Fibroblast of lung (primary cell): ENCODE measurements at regions not wholly inside any gene's neighbourhood (a gene's known extent, or its start where the extent isn't known, plus 50 kb on each side); places are given as distances from the start of the nearest gene placed in this dataset.
"Not testable (repeated sequence)": the region's sequence is repeated elsewhere in the genome, so short reads cannot be mapped to it uniquely, and the experiment has no call there.

Experiments used
- DNase-seq, 2 donors: peaks; one replicate each; pipeline versions ENCODE4 v3.0.0 to v3.0.0-alpha.2; 2010; ENCODE audit warnings: low read depth in 2 of 2
- H2AFZ ChIP-seq: 2 replicates; pipeline ENCODE4 v1.5.1; 2012; ENCODE audit warnings: low read length, control low read depth, inconsistent platforms
- H3K27ac ChIP-seq: 2 replicates; pipeline ENCODE4 v1.5.1; 2011; ENCODE audit warnings: low read length, control low read depth; ENCODE audit not compliant: insufficient read depth
- H3K27me3 ChIP-seq: 2 replicates; pipeline ENCODE4 v1.5.1; 2011; ENCODE audit warnings: mild to moderate bottlenecking, low read length; ENCODE audit not compliant: control insufficient read depth, insufficient read depth
- H3K36me3 ChIP-seq: 2 replicates; pipeline ENCODE4 v1.5.1; 2011; ENCODE audit warnings: low read length; ENCODE audit not compliant: control insufficient read depth, insufficient read depth
- H3K4me1 ChIP-seq: 2 replicates; pipeline ENCODE4 v1.5.1; 2011; ENCODE audit warnings: low read length; ENCODE audit not compliant: control insufficient read depth, insufficient read depth; ENCODE audit errors: extremely low read depth
- H3K4me2 ChIP-seq: 2 replicates; pipeline ENCODE4 v1.5.1; 2011; ENCODE audit warnings: low read length, control low read depth; ENCODE audit not compliant: insufficient read depth; ENCODE audit errors: extremely low read depth
- H3K4me3 ChIP-seq, 4 experiments: fragments of 200-600 bp in 1 of 4; sonication (generic) in 1 of 4; replicated peaks in 1 of 4; 2 replicates each; pipeline ENCODE4 v1.5.1; 2011 to 2016; ENCODE audit warnings: low read length in 4 of 4, low read depth in 3 of 4, mild to moderate bottlenecking in 3 of 4, control low read depth in 2 of 4, inconsistent platforms in 1 of 4, mixed read lengths in 1 of 4; ENCODE audit not compliant: insufficient read depth in 1 of 4; ENCODE audit errors: control extremely low read depth in 1 of 4
- H3K79me2 ChIP-seq: 2 replicates; pipeline ENCODE4 v1.5.1; 2012; ENCODE audit warnings: mild to moderate bottlenecking, low read length, inconsistent platforms; ENCODE audit not compliant: control insufficient read depth, insufficient read depth
- H3K9ac ChIP-seq: 2 replicates; pipeline ENCODE4 v1.5.1; 2011; ENCODE audit warnings: mild to moderate bottlenecking, low read length, control low read depth; ENCODE audit not compliant: insufficient read depth
- H3K9me3 ChIP-seq: 2 replicates; pipeline ENCODE4 v1.5.1; 2012; ENCODE audit warnings: low read depth, low read length; ENCODE audit not compliant: control insufficient read depth, insufficient read depth
- H4K20me1 ChIP-seq: 2 replicates; pipeline ENCODE4 v1.5.1; 2011; ENCODE audit warnings: low read length; ENCODE audit not compliant: control insufficient read depth, insufficient read depth; ENCODE audit errors: extremely low read depth
- CTCF ChIP-seq, 2 donors: IDR thresholded peaks in 1 of 2; conservative IDR thresholded peaks in 1 of 2; 1 replicate in 1 of 2; 2 replicates in 1 of 2; pipeline ENCODE4 v1.5.1; 2011 to 2012; ENCODE audit warnings: low read length in 2 of 2, control low read depth in 1 of 2, inconsistent platforms in 1 of 2, low read depth in 1 of 2, mild to moderate bottlenecking in 1 of 2
- EZH2 ChIP-seq: IDR thresholded peaks from 2 replicates; pipeline ENCODE4 v1.5.1; 2012; ENCODE audit warnings: low read length, control low read depth, mild to moderate bottlenecking; ENCODE audit errors: missing control alignments

- Histone ChIP-seq H3K36me3 (no peaks in the 10 kb centered on the region), H3K27me3 (no peaks in the 10 kb centered on the region), H3K4me3 (no peak overlapping the region), H3K4me1 (no peaks in the 10 kb centered on the region), H3K9ac (no peak overlapping the region), H3K79me2 (no peaks in the 10 kb centered on the region), H3K9me3 (no peaks in the 10 kb centered on the region), H3K27ac (no peak overlapping the region), H2AFZ (no peak overlapping the region), H3K4me2 (no peak overlapping the region), H4K20me1 (no peaks in the 10 kb centered on the region)
- DNase-seq: no peak
- TF ChIP-seq CTCF (conservative IDR thresholded peaks at IDR 0.05 in 1 of 2, IDR thresholded peaks at IDR 0.05 in 1 of 2; ENCODE audit: low read depth in 1 of 2, low read length in 2 of 2) (no peak), EZH2 (no peak)
These were observed 714.1 kb downstream of the NUP35 start for GRCh38 chr2:183838295-183838694.

GRCh38 chr2:183840061-183840584, 715.9 kb downstream of the NUP35 start:
- Histone ChIP-seq H3K27ac (no peak overlapping the region), H3K9ac (no peak overlapping the region), H3K4me2 (no peak overlapping the region), H2AFZ (no peak overlapping the region), H3K79me2 (no peaks in the 10 kb centered on the region), H3K36me3 (no peaks in the 10 kb centered on the region), H3K9me3 (no peaks in the 10 kb centered on the region), H3K4me3 (no peak overlapping the region), H3K27me3 (no peaks in the 10 kb centered on the region), H4K20me1 (no peaks in the 10 kb centered on the region), H3K4me1 (no peaks in the 10 kb centered on the region)
- TF ChIP-seq EZH2 (no peak), CTCF (conservative IDR thresholded peaks at IDR 0.05 in 1 of 2, IDR thresholded peaks at IDR 0.05 in 1 of 2; ENCODE audit: low read depth in 1 of 2, low read length in 2 of 2) (no peak)
- DNase-seq: no peak

GRCh38 chr2:183849826-183850225, 725.6 kb downstream of the NUP35 start:
- H3K4me1 ChIP-seq, H3K9me3 ChIP-seq, H3K27me3 ChIP-seq, H3K4me2 ChIP-seq, H2AFZ ChIP-seq, H4K20me1 ChIP-seq, H3K4me3 ChIP-seq, H3K36me3 ChIP-seq, H3K79me2 ChIP-seq, H3K9ac ChIP-seq, DNase-seq, H3K27ac ChIP-seq: not testable (repeated sequence)
